HG02678 (cell line): ENCODE measurements at regions not wholly inside any gene's neighbourhood (a gene's known extent, or its start where the extent isn't known, plus 50 kb on each side); places are given as distances from the start of the nearest gene placed in this dataset.

Experiments
- ATAC-seq: cut with Tn5 transposase; IDR thresholded peaks from one replicate; pipeline ENCODE4 v1.9.1; 2021; ENCODE audit warnings: mild to moderate bottlenecking, moderate library complexity; ENCODE audit not compliant: unreplicated experiment

DNA sequence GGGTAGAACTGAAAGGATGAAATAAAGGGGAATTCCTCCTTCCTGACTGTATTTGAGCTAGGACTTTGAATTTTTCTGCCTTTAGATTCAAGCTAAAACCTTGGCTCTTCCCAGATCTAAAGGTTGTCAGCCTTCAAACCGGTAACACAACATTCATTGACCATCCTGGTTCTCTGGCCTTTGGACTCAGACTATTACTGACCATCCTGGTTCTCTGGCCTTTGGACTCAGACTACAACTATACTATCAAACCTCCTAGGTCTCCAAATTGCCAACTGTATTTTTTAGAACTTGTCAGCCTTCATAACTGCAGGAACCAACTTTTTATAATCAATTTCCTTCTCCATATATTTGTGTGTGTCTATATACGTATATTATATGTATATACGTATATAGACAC, 140.6 kb upstream of the RBMY1B start:
- ATAC-seq: no peak

- peak; percentile 67 for ATAC-seq
Measured at GRCh38 chrY:21394116-21394515, 117.0 kb upstream of the RBMY1B start.

DNA sequence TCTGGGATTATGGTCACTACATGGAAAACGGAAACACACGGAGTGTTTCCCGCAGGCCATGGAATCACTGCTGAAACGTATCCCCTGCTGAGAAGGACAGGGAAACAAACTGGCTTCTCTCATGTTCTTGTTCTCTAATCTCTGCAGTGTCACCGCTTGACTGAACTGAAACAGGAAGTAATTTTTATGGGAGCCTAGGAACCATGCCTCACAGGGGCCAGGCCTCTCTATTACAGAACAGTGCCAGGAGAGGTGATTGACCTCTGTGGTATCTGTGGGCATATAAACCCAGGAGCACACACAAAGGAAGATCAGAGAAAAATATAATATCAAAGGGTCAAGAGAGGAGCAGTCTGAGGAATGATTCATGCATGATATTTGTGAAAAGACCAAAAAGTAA, 88.9 kb upstream of the RBMY1B start:
- no peak for ATAC-seq

GRCh38 chrY:21440536-21440935, 70.6 kb upstream of the RBMY1B start:
- no peak for ATAC-seq

DNA sequence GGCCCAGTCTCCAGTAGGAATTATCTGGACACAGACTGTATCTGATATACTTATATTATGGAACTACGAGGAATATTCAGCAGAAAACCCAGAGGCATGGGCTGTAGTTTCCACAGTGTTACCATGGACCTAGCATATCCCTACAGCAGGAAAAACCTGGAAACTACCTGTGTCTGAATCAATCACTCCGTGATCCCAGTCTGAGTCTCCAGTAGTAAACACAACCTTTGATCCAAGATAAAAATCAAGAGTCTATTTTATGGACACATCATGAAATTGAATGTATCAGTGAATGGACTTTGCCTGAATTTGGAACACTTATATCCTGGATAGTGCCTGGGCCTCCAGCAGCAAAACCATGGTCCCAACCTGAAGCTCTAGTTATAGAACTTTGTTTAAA, 57.5 kb upstream of the RBMY1B start:
- no peak for ATAC-seq

GRCh38 chrY:21454133-21454532, 57.0 kb upstream of the RBMY1B start:
- no peak for ATAC-seq

GRCh38 chrY:21459648-21460047, 51.5 kb upstream of the RBMY1B start:
- no peak for ATAC-seq
